TTC549 (cell line): ENCODE measurements at regions not wholly inside any gene's neighbourhood (a gene's known extent, or its start where the extent isn't known, plus 50 kb on each side); places are given as distances from the start of the nearest gene placed in this dataset.
"Not testable (repeated sequence)": the region's sequence is repeated elsewhere in the genome, so short reads cannot be mapped to it uniquely, and the experiment has no call there.

Experiments
- FAIRE-seq: peaks from 2 replicates; lab custom pipeline; 2012; peaks lifted over from hg19 to GRCh38; lab: Jason Lieb, UNC

DNA sequence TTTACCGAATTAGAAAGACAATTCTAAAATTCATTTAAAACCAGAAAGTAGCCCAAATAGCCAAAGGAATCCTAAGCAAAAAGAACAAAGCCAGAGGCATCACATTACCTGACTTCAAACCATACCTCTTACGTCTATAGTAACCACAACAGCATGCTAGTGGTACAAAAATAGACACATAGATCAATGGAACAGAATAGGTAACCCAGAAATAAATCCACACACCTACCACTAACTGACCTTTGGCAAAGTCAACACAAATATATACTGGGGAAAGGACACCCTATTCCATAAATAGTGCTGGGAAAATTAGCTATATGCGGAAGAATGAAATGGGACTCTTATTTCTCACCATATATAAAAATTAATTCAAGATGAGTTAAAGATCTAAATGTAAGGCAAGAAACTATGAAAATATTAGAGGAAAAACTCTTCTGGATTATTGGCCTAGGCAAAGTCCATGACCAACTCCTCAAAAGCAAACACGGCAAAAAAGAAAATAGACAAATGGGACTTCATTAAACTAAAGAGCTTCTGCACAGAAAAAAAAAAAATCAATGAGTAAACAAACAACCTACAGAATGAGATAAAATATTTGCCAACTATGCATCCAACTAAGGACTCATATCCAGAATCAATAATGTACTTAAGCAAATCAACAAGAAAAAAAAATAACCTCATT lies 568.9 kb downstream of the SOX5 start:
- no peak for FAIRE-seq

GRCh38 chr12:23388898-23389297 lies 560.6 kb downstream of the SOX5 start:
- FAIRE-seq: not testable (repeated sequence)

GRCh38 chr12:23389315-23389714 lies 560.2 kb downstream of the SOX5 start:
- FAIRE-seq: not testable (repeated sequence)

DNA sequence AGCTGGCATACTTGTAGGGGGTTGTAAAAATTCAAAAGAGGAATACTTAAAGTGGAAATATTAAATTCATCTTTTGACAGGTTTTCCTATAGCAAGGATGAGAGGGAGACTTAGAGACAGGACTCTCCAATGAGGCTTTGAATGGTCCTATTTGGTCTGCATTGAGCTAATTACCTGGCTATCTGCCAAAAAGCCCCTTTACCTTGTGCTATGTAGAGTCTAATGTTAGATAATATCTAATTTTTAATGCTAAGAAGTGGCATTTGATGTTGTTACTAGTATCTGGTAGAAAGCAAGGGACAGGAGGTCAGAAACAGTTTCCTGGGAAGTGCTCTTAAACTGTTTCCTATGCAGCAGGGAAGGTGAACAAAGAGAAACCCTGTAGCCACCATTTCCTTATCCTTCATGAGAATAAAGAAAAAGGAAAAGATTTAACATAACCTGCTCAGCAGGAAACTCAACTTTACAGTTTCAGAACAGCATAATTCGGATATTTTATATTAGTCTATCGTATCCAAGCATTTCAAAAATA lies 550.0 kb downstream of the SOX5 start:
- FAIRE-seq: no peak

- FAIRE-seq: no peak
Measured at GRCh38 chr12:23415180-23415579, 534.3 kb downstream of the SOX5 start.

- no peak for FAIRE-seq
Measured at GRCh38 chr12:23421556-23421955, 527.9 kb downstream of the SOX5 start.

GRCh38 chr12:23423097-23423687 lies 526.3 kb downstream of the SOX5 start:
- FAIRE-seq: no peak

GRCh38 chr12:23423796-23424195 lies 525.7 kb downstream of the SOX5 start:
- no peak for FAIRE-seq

DNA sequence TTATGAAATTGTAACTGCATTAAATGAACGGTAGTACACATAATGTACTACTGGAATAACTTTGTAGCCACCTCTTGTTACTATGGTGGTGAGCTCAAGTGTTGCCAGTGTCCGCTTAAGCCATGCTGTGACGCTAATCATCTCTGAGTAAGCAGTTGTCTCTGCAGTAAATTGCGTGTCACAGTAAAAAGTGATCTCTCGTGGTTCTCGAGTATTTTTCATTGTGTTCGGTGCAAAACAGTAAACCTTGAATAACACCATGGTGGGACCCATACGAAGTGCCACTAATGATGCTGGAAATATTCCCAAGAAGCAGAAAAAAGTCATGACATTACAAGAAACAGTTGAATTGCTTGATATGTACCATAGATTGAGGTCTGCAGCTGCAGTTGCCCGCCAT lies 524.8 kb downstream of the SOX5 start:
- FAIRE-seq: no peak

DNA sequence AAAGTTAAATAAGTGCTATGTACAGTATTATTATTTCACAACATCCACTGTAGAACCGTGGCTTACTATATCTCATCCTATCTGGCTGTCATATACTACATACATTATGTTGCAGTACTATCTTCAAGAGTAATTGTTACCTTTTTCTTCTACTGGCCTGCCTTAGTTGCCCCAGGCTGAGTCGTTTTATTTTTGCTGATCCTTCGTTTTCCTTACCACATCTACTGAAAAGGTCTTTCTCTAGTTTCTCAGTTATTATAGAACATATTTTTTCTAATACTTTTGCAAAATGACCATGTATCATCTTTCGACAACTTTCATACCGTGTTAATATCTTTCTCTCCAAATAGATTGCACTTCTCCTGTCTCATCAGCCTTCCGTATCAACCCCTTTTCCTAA lies 523.1 kb downstream of the SOX5 start:
- no peak for FAIRE-seq

DNA sequence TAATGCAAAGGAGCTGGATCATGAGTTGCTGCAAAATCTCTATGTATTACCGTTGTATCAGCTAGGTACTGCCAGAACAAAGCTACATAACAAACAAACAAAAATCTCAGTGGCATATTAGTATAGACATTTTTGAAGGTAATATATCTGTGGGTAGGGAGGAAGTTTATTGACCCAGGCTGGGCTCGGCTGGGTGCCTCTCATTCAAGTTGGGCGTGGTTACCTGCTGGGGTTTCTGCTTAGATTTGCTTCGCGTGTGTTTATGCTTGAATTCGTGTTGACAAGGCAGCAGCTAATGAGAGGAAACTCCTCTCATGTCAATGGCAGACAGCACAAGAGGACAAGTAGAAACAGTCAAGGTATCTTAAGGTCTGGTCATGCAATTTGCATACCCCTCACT lies 520.7 kb downstream of the SOX5 start:
- no peak for FAIRE-seq

DNA sequence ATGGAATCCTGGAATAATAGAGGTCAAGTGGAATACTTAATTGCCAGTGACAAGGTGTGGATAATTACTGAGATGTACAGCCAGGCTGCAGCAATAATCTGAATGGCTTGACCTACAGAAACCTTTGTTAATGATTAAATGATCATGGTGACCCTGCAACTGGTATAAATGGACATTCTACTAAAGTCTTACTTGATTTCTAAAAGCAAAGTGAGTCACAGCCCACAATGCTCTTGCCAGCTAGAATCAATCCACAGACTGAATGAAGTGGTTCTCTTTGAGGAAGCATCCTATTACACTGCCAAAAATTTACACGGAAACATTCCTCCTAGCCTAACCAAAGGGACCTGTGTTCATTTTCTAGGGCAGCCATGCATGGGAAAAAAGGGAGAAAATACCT lies 518.5 kb downstream of the SOX5 start:
- no peak for FAIRE-seq

DNA sequence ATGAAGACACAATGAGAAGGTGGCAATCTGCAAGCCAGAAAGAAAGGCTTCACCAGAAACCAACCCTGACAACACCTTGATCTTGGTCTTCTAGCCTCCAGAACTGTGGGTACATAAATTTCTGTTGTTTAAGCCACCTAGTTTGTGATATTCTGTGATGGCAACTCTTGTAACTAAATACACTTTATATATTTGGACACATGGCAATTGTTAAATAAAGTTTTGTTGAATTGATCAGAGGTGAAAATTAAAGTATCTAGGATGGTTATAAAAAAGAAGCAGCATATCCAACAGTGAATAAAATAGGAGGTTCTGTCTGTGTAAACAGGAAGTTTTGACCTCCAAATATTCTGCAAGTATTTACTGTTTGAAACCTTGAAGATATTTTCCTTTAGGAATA lies 516.3 kb downstream of the SOX5 start:
- FAIRE-seq: no peak

DNA sequence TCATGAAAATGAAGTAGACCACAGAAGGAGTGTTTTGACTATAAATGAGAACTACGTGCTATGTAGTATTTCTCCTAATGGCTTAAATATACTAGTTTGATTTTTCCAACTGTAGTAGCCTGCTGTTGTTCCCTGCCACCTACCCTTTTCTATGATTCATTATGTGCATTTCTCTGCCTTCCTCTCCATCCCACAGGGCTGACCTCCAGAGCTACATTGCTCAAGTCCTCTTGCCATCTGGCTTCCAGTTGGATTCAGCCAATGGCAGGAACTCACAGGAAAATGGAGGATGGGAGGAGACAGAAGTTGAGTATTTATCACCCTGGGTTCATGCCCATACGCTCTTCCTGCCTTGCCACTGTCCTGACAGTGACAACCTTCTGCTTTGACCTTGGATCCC lies 515.3 kb downstream of the SOX5 start:
- no peak for FAIRE-seq

DNA sequence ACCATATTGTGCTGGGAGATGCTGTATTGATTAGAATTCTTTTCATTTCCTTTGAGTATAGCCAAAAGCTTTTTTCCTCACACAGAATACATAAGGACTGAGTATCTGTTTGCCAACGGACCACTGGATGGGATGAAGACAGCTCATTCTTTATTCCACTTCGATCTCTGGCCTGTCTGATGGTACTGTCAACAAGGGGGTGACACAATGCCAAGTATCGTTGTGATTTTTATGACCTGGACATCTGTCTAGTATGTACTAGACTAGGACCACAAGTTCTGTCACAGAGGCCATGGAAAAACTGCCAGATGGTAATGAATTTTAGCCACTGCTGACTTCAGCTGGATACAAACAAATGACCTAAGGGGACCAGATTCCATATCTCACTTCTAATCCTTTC lies 502.7 kb downstream of the SOX5 start:
- FAIRE-seq: no peak

GRCh38 chr12:23450810-23451209 lies 498.7 kb downstream of the SOX5 start:
- FAIRE-seq: no peak

GRCh38 chr12:23455283-23455682 lies 494.2 kb downstream of the SOX5 start:
- FAIRE-seq: no peak

- FAIRE-seq: no peak
Measured at GRCh38 chr12:23458640-23459039, 490.8 kb downstream of the SOX5 start.

GRCh38 chr12:23462546-23462945 lies 486.9 kb downstream of the SOX5 start:
- no peak for FAIRE-seq

GRCh38 chr12:23463172-23463571 lies 486.3 kb downstream of the SOX5 start:
- FAIRE-seq: no peak

- FAIRE-seq: no peak
Measured at GRCh38 chr12:23464241-23464812, 485.1 kb downstream of the SOX5 start.

- FAIRE-seq: no peak
Measured at GRCh38 chr12:23472329-23472971, 477.0 kb downstream of the SOX5 start.

DNA sequence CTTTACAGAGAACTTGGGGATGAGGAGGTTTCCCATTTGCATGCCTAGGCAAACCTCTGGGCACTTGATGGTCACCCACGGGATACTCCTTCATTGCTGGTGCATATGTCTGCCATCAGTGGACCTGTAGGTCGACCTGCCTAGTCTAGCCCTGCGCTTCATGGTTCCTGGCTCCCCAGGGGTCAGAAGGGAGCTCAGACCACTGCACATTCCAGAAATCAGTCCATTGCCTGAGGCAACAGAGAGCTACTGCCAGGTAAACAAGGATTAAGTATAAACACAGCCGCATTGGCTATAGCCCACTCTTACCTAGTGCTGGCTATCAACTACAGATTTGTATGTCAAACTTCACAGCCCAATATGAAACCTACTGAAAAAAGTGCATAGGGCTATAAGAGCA lies 476.4 kb downstream of the SOX5 start:
- FAIRE-seq: no peak
